HL-60 (cell line): ENCODE measurements at regions not wholly inside any gene's neighbourhood (a gene's known extent, or its start where the extent isn't known, plus 50 kb on each side); places are given as distances from the start of the nearest gene placed in this dataset.

ENCODE experiments used
- SPI1 ChIP-seq: IDR thresholded peaks from 2 replicates; pipeline ENCODE4 v1.6.1; 2012; ENCODE audit warnings: low read depth, mild to moderate bottlenecking, borderline replicate concordance
- TF ChIP-seq, protein P1 (sequence below): IDR thresholded peaks from 2 replicates; pipeline ENCODE4 v1.6.1; 2012; ENCODE audit warnings: low read depth; ENCODE audit not compliant: insufficient replicate concordance
- TF ChIP-seq, protein P2 (sequence below): IDR thresholded peaks from one replicate; pipeline ENCODE4 v1.5.1; 2011; ENCODE audit warnings: low read length, control low read depth, inconsistent platforms; ENCODE audit not compliant: insufficient read depth

DNA sequence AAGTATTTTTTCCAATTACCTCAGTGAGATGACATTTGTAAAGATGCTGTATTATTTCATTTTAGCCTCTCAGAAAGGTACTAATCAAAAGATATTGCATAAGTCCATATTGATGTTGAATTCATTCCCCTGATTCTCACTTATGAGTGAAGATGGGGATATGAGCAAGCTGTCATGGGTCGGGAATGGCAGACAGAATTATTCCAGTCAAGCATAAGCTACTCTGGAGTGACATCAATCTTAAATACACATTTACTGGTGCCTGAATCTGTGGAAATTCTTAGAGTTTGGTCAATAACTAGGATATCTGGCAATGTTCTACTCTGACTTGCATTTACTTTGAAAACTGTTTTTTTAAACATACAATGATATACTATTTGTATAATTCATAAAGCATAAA, 283.8 kb upstream of the PCDH7 start:
- TF ChIP-seq, protein P1, sequence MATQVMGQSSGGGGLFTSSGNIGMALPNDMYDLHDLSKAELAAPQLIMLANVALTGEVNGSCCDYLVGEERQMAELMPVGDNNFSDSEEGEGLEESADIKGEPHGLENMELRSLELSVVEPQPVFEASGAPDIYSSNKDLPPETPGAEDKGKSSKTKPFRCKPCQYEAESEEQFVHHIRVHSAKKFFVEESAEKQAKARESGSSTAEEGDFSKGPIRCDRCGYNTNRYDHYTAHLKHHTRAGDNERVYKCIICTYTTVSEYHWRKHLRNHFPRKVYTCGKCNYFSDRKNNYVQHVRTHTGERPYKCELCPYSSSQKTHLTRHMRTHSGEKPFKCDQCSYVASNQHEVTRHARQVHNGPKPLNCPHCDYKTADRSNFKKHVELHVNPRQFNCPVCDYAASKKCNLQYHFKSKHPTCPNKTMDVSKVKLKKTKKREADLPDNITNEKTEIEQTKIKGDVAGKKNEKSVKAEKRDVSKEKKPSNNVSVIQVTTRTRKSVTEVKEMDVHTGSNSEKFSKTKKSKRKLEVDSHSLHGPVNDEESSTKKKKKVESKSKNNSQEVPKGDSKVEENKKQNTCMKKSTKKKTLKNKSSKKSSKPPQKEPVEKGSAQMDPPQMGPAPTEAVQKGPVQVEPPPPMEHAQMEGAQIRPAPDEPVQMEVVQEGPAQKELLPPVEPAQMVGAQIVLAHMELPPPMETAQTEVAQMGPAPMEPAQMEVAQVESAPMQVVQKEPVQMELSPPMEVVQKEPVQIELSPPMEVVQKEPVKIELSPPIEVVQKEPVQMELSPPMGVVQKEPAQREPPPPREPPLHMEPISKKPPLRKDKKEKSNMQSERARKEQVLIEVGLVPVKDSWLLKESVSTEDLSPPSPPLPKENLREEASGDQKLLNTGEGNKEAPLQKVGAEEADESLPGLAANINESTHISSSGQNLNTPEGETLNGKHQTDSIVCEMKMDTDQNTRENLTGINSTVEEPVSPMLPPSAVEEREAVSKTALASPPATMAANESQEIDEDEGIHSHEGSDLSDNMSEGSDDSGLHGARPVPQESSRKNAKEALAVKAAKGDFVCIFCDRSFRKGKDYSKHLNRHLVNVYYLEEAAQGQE = no peak
- TF ChIP-seq, protein P2, sequence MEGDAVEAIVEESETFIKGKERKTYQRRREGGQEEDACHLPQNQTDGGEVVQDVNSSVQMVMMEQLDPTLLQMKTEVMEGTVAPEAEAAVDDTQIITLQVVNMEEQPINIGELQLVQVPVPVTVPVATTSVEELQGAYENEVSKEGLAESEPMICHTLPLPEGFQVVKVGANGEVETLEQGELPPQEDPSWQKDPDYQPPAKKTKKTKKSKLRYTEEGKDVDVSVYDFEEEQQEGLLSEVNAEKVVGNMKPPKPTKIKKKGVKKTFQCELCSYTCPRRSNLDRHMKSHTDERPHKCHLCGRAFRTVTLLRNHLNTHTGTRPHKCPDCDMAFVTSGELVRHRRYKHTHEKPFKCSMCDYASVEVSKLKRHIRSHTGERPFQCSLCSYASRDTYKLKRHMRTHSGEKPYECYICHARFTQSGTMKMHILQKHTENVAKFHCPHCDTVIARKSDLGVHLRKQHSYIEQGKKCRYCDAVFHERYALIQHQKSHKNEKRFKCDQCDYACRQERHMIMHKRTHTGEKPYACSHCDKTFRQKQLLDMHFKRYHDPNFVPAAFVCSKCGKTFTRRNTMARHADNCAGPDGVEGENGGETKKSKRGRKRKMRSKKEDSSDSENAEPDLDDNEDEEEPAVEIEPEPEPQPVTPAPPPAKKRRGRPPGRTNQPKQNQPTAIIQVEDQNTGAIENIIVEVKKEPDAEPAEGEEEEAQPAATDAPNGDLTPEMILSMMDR = no peak
- TF ChIP-seq SPI1 = no peak
